Omental fat pad (tissue), 3 donors: ENCODE measurements at regions not wholly inside any gene's neighbourhood (a gene's known extent, or its start where the extent isn't known, plus 50 kb on each side); places are given as distances from the start of the nearest gene placed in this dataset.

Source experiments
- ATAC-seq: fragments of 150-250 bp; one replicate; pipeline ENCODE4 v1.9.1; 2016; ENCODE audit warnings: mild to moderate bottlenecking, moderate library complexity; ENCODE audit not compliant: low FRiP score
- DNase-seq: peaks from one replicate; pipeline ENCODE4 v3.0.0-alpha.2; 2019; ENCODE audit warnings: low spot score
- TF ChIP-seq, protein P1 (sequence below), 3 donors: fragments of 450-650 bp; IDR thresholded peaks; one replicate each; pipeline ENCODE4 v1.5.1; 2016 to 2017; ENCODE audit warnings: antibody characterized with exemption in 3 of 3, mild to moderate bottlenecking in 3 of 3, moderate library complexity in 2 of 3

- TF ChIP-seq, protein P1, sequence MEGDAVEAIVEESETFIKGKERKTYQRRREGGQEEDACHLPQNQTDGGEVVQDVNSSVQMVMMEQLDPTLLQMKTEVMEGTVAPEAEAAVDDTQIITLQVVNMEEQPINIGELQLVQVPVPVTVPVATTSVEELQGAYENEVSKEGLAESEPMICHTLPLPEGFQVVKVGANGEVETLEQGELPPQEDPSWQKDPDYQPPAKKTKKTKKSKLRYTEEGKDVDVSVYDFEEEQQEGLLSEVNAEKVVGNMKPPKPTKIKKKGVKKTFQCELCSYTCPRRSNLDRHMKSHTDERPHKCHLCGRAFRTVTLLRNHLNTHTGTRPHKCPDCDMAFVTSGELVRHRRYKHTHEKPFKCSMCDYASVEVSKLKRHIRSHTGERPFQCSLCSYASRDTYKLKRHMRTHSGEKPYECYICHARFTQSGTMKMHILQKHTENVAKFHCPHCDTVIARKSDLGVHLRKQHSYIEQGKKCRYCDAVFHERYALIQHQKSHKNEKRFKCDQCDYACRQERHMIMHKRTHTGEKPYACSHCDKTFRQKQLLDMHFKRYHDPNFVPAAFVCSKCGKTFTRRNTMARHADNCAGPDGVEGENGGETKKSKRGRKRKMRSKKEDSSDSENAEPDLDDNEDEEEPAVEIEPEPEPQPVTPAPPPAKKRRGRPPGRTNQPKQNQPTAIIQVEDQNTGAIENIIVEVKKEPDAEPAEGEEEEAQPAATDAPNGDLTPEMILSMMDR (IDR thresholded peaks at IDR 0.05): no peak
- ATAC-seq: no peak
Measured at GRCh38 chr10:21169271-21169670, 272.2 kb upstream of the NEBL start.

GRCh38 chr10:21167288-21168010 is 270.3 kb upstream of the NEBL start:
- ATAC-seq (no peak), DNase-seq (no peak)
- TF ChIP-seq, protein P1 (IDR thresholded peaks at IDR 0.05): no peak

More at GRCh38 chr10:21169271-21169670, 272.2 kb upstream of the NEBL start:
- no peak for DNase-seq

DNA sequence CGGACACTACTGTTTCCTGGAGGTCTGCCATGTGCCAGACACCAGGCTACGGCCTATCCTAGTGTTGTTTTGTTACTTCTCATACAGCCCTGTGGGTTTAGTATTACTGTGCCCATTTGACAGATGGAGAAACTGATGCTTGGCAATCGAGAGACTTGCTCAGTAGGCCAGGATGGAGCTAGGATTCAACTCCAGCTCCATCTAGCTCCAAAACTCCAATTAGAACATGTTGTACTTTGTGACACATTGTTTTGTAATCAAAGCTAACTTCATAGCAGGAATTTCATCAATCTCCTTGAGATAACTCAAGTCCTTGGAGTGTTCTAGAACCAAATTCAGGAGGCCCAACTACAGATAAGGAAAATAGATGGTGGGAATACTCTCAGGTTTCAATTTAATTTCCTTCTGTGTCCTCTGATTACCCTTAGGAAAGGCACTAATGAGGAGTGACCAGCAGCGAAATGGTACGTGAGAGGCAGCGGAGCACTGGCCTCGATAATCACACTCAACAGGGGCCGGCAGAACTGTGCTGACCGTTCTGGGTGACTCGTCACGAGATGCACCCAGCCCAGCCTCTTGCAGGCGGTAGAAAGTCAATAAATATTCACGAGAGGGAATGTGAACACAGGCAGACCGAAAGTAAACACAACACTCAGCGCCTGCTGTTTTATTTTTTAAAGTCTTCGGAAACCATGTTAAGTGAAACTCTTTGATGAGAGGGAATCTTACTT is 269.6 kb upstream of the NEBL start:
- TF ChIP-seq, protein P1 (IDR thresholded peaks at IDR 0.05): no peak
- ATAC-seq (no peak), DNase-seq (no peak)

DNA sequence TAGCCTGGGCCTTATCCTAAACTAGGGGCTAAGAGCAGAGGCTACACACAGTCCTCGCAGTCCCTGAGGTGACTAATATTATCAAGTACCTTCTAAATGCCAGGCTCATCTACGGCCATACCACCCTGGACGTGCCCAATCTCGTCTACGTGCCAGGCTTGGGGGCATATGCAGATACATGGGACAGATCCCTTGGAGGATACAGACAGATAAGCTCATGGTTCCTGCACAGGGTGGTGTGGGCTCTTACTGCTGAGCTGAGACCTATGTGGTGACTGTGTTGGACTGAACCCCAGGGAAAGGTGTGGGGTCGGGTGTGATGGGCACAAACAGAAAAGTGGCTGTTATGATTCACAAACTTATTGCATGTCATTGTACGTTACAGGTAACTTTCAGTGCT is 268.4 kb upstream of the NEBL start:
- TF ChIP-seq, protein P1 (IDR thresholded peaks at IDR 0.05): no peak
- no peak for ATAC-seq

DNA sequence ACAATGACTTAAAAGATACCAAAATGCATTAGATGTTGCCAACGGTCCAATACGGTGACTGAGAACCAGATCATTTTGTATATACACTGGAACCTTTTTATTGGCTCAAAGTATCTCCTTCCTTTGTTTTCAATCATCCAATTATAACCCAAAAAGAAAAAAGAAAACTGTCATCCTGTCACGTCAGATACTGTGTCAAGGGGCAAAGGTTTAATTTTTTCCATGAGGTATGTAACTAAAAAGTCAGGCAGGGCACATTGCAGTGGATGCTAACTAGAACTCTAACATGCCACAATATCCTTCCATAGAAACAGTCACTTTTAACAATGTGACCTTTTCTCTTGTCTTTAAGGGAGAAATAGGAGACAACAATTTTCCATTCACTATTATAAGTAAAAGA is 267.6 kb upstream of the NEBL start:
- no peak for ATAC-seq
- no peak for DNase-seq
- TF ChIP-seq, protein P1 (IDR thresholded peaks at IDR 0.05): no peak

More for the DNA sequence above, 268.4 kb upstream of the NEBL start:
- no peak for DNase-seq

GRCh38 chr10:21162948-21163347 is 265.8 kb upstream of the NEBL start:
- DNase-seq (no peak), ATAC-seq (no peak)
- TF ChIP-seq, protein P1 (IDR thresholded peaks at IDR 0.05): no peak

DNA sequence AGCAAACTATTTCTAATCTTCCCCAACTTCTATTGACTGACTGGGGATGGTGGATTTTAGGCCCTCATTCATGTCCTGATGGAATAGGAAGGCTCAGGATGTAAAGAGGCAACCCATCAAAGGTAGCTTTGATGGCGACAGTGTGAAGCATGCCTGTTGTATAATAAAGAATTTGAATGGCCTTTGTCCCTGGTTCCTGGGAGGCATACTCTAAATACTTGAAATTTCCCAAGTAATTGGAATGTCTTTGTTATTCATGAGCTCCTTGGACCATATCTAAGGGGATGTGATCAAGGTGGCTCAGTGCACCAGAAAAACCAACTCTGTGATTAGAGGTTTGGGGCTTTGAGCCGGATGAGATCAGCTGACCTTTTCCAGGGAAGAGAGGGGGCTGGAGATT is 264.5 kb upstream of the NEBL start:
- DNase-seq (no peak), ATAC-seq (no peak)
- TF ChIP-seq, protein P1 (IDR thresholded peaks at IDR 0.05): no peak
